WTC11 (cell line): ENCODE measurements at regions not wholly inside any gene's neighbourhood (a gene's known extent, or its start where the extent isn't known, plus 50 kb on each side); places are given as distances from the start of the nearest gene placed in this dataset.

Experiments used
- ATAC-seq: fragments of 200-7000 bp; cut with Tn5 transposase; 2 replicates; pipeline ENCODE4 v1.10.0; 2021; ENCODE audit warnings: mild to moderate bottlenecking, moderate library complexity
- CTCF ChIA-PET: fragments of 300-600 bp; sonication (Branson Sonifier 250); formaldehyde crosslinking; loops from one replicate; lab custom pipeline; 2021; ENCODE audit warnings: antibody characterized with exemption; lab: Charles Lee
- POLR2A ChIA-PET: fragments of 350-600 bp; sonication (Branson Sonifier 250); formaldehyde crosslinking; loops from one replicate; lab custom pipeline; 2021; ENCODE audit warnings: antibody characterized with exemption; lab: Charles Lee
- DNase-seq: peaks from one replicate; pipeline ENCODE4 v3.0.0; 2021; ENCODE audit warnings: low spot score
- H3K27ac Mint-ChIP-seq: 2 replicates; pipeline ENCODE4 v1.8.0; 2021; ENCODE audit warnings: mixed read lengths
- H3K27me3 Mint-ChIP-seq: 2 replicates; pipeline ENCODE4 v1.8.0; 2021; ENCODE audit warnings: low read depth, mild to moderate bottlenecking, moderate library complexity, mixed read lengths
- H3K36me3 Mint-ChIP-seq: 2 replicates; pipeline ENCODE4 v1.8.0; 2021; ENCODE audit warnings: mixed read lengths
- H3K4me1 Mint-ChIP-seq: 2 replicates; pipeline ENCODE4 v1.8.0; 2022; ENCODE audit warnings: mixed read lengths
- H3K4me3 Mint-ChIP-seq: 2 replicates; pipeline ENCODE4 v1.8.0; 2021; ENCODE audit warnings: mild to moderate bottlenecking, moderate library complexity, mixed read lengths
- H3K9me3 Mint-ChIP-seq: 2 replicates; pipeline ENCODE4 v1.8.0; 2021; ENCODE audit warnings: mixed read lengths
- ATF1 ChIP-seq: sonication (generic); formaldehyde crosslinking; IDR thresholded peaks from 2 replicates; pipeline ENCODE4 v1.8.1; 2023; ENCODE audit warnings: mild to moderate bottlenecking, moderate library complexity, missing genetic modification reagents
- CBFB ChIP-seq: sonication (generic); formaldehyde crosslinking; IDR thresholded peaks from 2 replicates; pipeline ENCODE4 v1.8.1; 2022; ENCODE audit warnings: mild to moderate bottlenecking, low read depth, missing genetic modification reagents
- ELF4 ChIP-seq: sonication (generic); formaldehyde crosslinking; IDR thresholded peaks from 2 replicates; pipeline ENCODE4 v1.8.1; 2022; ENCODE audit warnings: low read depth, mild to moderate bottlenecking, moderate library complexity, missing genetic modification reagents
- FOXK1 ChIP-seq: sonication (generic); formaldehyde crosslinking; IDR thresholded peaks from 2 replicates; pipeline ENCODE4 v1.8.0; 2022; ENCODE audit warnings: mild to moderate bottlenecking, moderate library complexity, missing genetic modification reagents
- GABPB1 ChIP-seq: sonication (generic); formaldehyde crosslinking; IDR thresholded peaks from 2 replicates; pipeline ENCODE4 v1.8.1; 2023; ENCODE audit warnings: mild to moderate bottlenecking, missing genetic modification reagents
- GRHL2 ChIP-seq: fragments of 250-450 bp; sonication (Bioruptor Pico); IDR thresholded peaks from 2 replicates; pipeline ENCODE4 v1.8.0; 2022; ENCODE audit warnings: mild to moderate bottlenecking, moderate library complexity; ENCODE audit not compliant: insufficient replicate concordance, severe bottlenecking
- HMGA2 ChIP-seq: fragments of 250-450 bp; sonication (Bioruptor Pico); IDR thresholded peaks from 2 replicates; pipeline ENCODE4 v1.4.0; 2021; ENCODE audit warnings: mild to moderate bottlenecking, moderate library complexity
- IRF2 ChIP-seq: sonication (generic); formaldehyde crosslinking; IDR thresholded peaks from 2 replicates; pipeline ENCODE4 v1.8.0; 2022; ENCODE audit warnings: low read depth, missing genetic modification reagents, borderline replicate concordance
- NR3C1 ChIP-seq: sonication (generic); formaldehyde crosslinking; conservative IDR thresholded peaks from 2 replicates; pipeline ENCODE4 v1.8.1; 2023; ENCODE audit warnings: low read depth, mild to moderate bottlenecking, missing genetic modification reagents
- SP1 ChIP-seq: sonication (generic); formaldehyde crosslinking; conservative IDR thresholded peaks from 2 replicates; pipeline ENCODE4 v1.8.1; 2022; ENCODE audit warnings: missing genetic modification reagents
- TEAD4 ChIP-seq: sonication (generic); formaldehyde crosslinking; IDR thresholded peaks from 2 replicates; pipeline ENCODE4 v1.8.0; 2022; ENCODE audit warnings: mild to moderate bottlenecking, missing genetic modification reagents
- ZNF138 ChIP-seq: sonication (generic); formaldehyde crosslinking; conservative IDR thresholded peaks from 2 replicates; pipeline ENCODE4 v1.8.1; 2022; ENCODE audit warnings: mild to moderate bottlenecking, moderate library complexity, missing genetic modification reagents
- ZNF416 ChIP-seq: fragments of 250-450 bp; sonication (Bioruptor Pico); IDR thresholded peaks from 2 replicates; pipeline ENCODE4 v1.9.0; 2021; ENCODE audit warnings: mild to moderate bottlenecking, inconsistent platforms
- TF ChIP-seq, protein P1 (sequence below): sonication (generic); formaldehyde crosslinking; IDR thresholded peaks from 2 replicates; pipeline ENCODE4 v1.8.1; 2023; ENCODE audit warnings: mild to moderate bottlenecking, moderate library complexity, missing genetic modification reagents
- TF ChIP-seq, protein P2 (sequence below): sonication (generic); formaldehyde crosslinking; IDR thresholded peaks from 2 replicates; pipeline ENCODE4 v1.8.1; 2023; ENCODE audit warnings: mild to moderate bottlenecking, missing genetic modification reagents, moderate library complexity

GRCh38 chr3:141425523-141426233, 57.4 kb downstream of the ZBTB38 start (continued):
- TF ChIP-seq GABPB1: no peak
- no peak for TF ChIP-seq ATF1 (CRISPR knock-in tag)
- no peak for TF ChIP-seq SP1 (CRISPR knock-in tag)
- no peak for TF ChIP-seq HMGA2 (CRISPR knock-in tag)
- TF ChIP-seq TEAD4 (CRISPR knock-in tag): no peak

- Mint-ChIP-seq H3K4me3 (no peak overlapping the region), H3K36me3 (no peaks in the 10 kb centered on the region), H3K27me3 (no peaks in the 10 kb centered on the region), H3K4me1 (peaks cover 19% of the 10 kb centered on the region), H3K27ac (no peak overlapping the region), H3K9me3 (no peaks in the 10 kb centered on the region)
- no peak for TF ChIP-seq ELF4 (CRISPR knock-in tag)
- TF ChIP-seq ZNF416 (CRISPR knock-in tag): no peak
- no peak for TF ChIP-seq NR3C1
- TF ChIP-seq CBFB: no peak
- peak; percentile 30 for ATAC-seq
- no peak for DNase-seq
- CTCF ChIA-PET: interaction anchor here (0.9 to 3.4 kb wide), 10 partner anchors 12 to 123 kb away, joined by 3 to 10 read pairs (median 5); no protein-coding TSS in a partner anchor
- POLR2A ChIA-PET: no interaction called here
Observed at GRCh38 chr3:141426404-141427034, 58.2 kb downstream of the ZBTB38 start.

GRCh38 chr3:141427764-141428163, 59.1 kb upstream of the RASA2 start:
- CTCF ChIA-PET: interaction anchor here (1.8 to 3.4 kb wide), 2 partner anchors 10 to 116 kb away, joined by 10 read pairs; no protein-coding TSS in a partner anchor
- H3K4me1 Mint-ChIP-seq: peaks cover 19% of the 10 kb centered on the region
- no peaks in the 10 kb centered on the region for H3K36me3 Mint-ChIP-seq
- POLR2A ChIA-PET: no interaction called here
- TF ChIP-seq, protein P1, sequence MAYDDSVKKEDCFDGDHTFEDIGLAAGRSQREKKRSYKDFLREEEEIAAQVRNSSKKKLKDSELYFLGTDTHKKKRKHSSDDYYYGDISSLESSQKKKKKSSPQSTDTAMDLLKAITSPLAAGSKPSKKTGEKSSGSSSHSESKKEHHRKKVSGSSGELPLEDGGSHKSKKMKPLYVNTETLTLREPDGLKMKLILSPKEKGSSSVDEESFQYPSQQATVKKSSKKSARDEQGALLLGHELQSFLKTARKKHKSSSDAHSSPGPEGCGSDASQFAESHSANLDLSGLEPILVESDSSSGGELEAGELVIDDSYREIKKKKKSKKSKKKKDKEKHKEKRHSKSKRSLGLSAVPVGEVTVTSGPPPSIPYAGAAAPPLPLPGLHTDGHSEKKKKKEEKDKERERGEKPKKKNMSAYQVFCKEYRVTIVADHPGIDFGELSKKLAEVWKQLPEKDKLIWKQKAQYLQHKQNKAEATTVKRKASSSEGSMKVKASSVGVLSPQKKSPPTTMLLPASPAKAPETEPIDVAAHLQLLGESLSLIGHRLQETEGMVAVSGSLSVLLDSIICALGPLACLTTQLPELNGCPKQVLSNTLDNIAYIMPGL: no peak
- H3K9me3 Mint-ChIP-seq: no peaks in the 10 kb centered on the region
- no peak overlapping the region for H3K4me3 Mint-ChIP-seq
- no peak overlapping the region for H3K27ac Mint-ChIP-seq
- ATAC-seq: no peak
- no peak for DNase-seq
- H3K27me3 Mint-ChIP-seq: no peaks in the 10 kb centered on the region

GRCh38 chr3:141429371-141430035, 57.3 kb upstream of the RASA2 start:
- DNase-seq (no peak), ATAC-seq (peak; percentile 51)
- H3K4me1 Mint-ChIP-seq: peaks cover 19% of the 10 kb centered on the region
- no peaks in the 10 kb centered on the region for H3K36me3 Mint-ChIP-seq
- no peak overlapping the region for H3K4me3 Mint-ChIP-seq
- H3K9me3 Mint-ChIP-seq: no peaks in the 10 kb centered on the region
- H3K27ac Mint-ChIP-seq: no peak overlapping the region
- ChIA-PET POLR2A (no interaction called here), CTCF (interaction anchor here (0.8 to 5.3 kb wide), 5 partner anchors 9 to 118 kb away, joined by 3 to 28 read pairs (median 6); no protein-coding TSS in a partner anchor)
- H3K27me3 Mint-ChIP-seq: no peaks in the 10 kb centered on the region
- TF ChIP-seq NR3C1 (no peak), ZNF138 (no peak)

DNA sequence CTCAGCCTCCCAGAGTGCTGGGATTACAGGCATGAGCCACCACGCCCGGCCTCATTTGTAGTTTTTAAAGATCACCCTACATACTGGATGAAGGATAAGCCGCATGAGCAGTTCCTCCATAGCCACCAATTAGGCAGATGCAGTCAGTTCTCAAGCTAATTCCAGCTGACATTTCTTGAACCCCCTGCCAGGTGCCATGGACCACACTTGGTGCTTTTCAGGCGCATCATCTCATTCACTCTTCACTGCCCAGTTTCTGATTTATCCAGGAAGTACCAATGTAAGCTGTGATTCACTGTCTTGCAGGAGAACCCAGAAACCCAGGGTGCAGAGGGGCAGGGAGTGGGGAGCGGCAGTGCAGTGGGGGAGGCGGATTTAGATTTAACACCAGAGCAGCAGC, 56.5 kb upstream of the RASA2 start:
- ChIA-PET CTCF (interaction anchor here (3.3 to 5.3 kb wide), 2 partner anchors 11 to 70 kb away, joined by 12 to 28 read pairs; no protein-coding TSS in a partner anchor), POLR2A (no interaction called here)
- no peak overlapping the region for H3K4me3 Mint-ChIP-seq
- peaks cover 19% of the 10 kb centered on the region for H3K4me1 Mint-ChIP-seq
- DNase-seq: no peak
- H3K27ac Mint-ChIP-seq: no peak overlapping the region
- no peaks in the 10 kb centered on the region for H3K36me3 Mint-ChIP-seq
- TF ChIP-seq ZNF416 (CRISPR knock-in tag): no peak
- TF ChIP-seq FOXK1 (CRISPR knock-in tag): no peak
- no peak for TF ChIP-seq GRHL2 (CRISPR knock-in tag)
- TF ChIP-seq, protein P2, sequence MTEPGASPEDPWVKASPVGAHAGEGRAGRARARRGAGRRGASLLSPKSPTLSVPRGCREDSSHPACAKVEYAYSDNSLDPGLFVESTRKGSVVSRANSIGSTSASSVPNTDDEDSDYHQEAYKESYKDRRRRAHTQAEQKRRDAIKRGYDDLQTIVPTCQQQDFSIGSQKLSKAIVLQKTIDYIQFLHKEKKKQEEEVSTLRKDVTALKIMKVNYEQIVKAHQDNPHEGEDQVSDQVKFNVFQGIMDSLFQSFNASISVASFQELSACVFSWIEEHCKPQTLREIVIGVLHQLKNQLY (CRISPR knock-in tag): no peak
- TF ChIP-seq IRF2: no peak
- TF ChIP-seq, protein P1: no peak
- no peaks in the 10 kb centered on the region for H3K9me3 Mint-ChIP-seq
- ATAC-seq: no peak
- H3K27me3 Mint-ChIP-seq: no peaks in the 10 kb centered on the region
